SH-SY5Y (cell line): ENCODE measurements at regions not wholly inside any gene's neighbourhood (a gene's known extent, or its start where the extent isn't known, plus 50 kb on each side); places are given as distances from the start of the nearest gene placed in this dataset.

ENCODE experiments used
- GATA2 ChIP-seq: IDR thresholded peaks from 2 replicates; pipeline ENCODE4 v1.6.1; 2011; ENCODE audit warnings: mild to moderate bottlenecking, low read depth, low read length
- GATA3 ChIP-seq: IDR thresholded peaks from 2 replicates; pipeline ENCODE4 v1.6.1; 2011; ENCODE audit warnings: low read depth, mild to moderate bottlenecking, low read length, moderate library complexity

- TF ChIP-seq GATA3: no peak
- no peak for TF ChIP-seq GATA2
These were observed 527.6 kb downstream of the SOX2 start for GRCh38 chr3:182239316-182239715.
